ENCODE measurements at regions not wholly inside any gene's neighbourhood (a gene's known extent, or its start where the extent isn't known, plus 50 kb on each side); places are given as distances from the start of the nearest gene placed in this dataset.

GRCh38 chr6:115783402-115784061, 277.2 kb downstream of the FRK start (continued):
- TF ChIP-seq CTBP2 (IDR thresholded peaks at IDR 0.05; ENCODE audit: borderline replicate concordance, insufficient read depth, insufficient read length, low read length), result no peak
- no peak for TF ChIP-seq SIX5 (IDR thresholded peaks at IDR 0.05; ENCODE audit: low read depth, low read length)
- no peak for TF ChIP-seq POU5F1 (IDR thresholded peaks at IDR 0.05; ENCODE audit: low read depth, low read length)
- TF ChIP-seq, protein P1, sequence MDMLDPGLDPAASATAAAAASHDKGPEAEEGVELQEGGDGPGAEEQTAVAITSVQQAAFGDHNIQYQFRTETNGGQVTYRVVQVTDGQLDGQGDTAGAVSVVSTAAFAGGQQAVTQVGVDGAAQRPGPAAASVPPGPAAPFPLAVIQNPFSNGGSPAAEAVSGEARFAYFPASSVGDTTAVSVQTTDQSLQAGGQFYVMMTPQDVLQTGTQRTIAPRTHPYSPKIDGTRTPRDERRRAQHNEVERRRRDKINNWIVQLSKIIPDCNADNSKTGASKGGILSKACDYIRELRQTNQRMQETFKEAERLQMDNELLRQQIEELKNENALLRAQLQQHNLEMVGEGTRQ (IDR thresholded peaks at IDR 0.05; ENCODE audit: low read length), result no peak
- no peak for TF ChIP-seq NANOG (IDR thresholded peaks at IDR 0.05; ENCODE audit: insufficient read depth, low read depth, low read length, poor library complexity, severe bottlenecking)
- TF ChIP-seq RBBP5 (IDR thresholded peaks at IDR 0.05; ENCODE audit: borderline replicate concordance, low read depth, low read length), result no peak
